ENCODE measurements at regions not wholly inside any gene's neighbourhood (a gene's known extent, or its start where the extent isn't known, plus 50 kb on each side); places are given as distances from the start of the nearest gene placed in this dataset.

GRCh38 chr2:83342860-83343329, 1116.2 kb downstream of the SUCLG1 start:
- no peak for TF ChIP-seq GATA2 (IDR thresholded peaks at IDR 0.05; ENCODE audit: low read depth, low read length)
- no peak for TF ChIP-seq GATA3 (IDR thresholded peaks at IDR 0.05; ENCODE audit: low read depth, low read length)

Data from SH-SY5Y (cell line).